ENCODE measurements at regions not wholly inside any gene's neighbourhood (a gene's known extent, or its start where the extent isn't known, plus 50 kb on each side); places are given as distances from the start of the nearest gene placed in this dataset.

DNA sequence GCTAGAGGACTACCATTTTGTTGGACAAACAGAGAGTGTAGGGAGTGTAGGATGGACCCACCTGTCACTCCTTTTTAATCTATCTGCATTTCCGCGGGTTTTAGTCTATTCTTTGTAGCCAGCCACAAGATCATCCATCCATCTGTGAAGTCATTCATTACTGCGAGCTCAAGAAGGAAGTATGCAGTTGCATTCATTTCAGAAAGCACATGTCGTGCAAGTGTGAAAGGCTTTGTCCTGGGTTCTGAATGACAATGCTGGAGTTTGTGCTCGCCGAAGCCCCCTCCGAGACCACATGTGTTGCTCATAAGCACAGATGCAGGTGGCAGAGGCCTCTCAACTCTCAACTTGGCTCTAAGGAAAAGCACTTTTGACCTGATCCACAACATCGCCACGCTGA, 70.3 kb upstream of the BASP1 start:
- peaks cover 0 to 2% (median 0%) of the 10 kb centered on the region in 4 experiments; a peak in 1 of 7 replicates for H3K27me3 ChIP-seq (replicated peaks in 1 of 4; ENCODE audit: control insufficient read depth in 3 of 4, extremely low read depth in 1 of 4, insufficient read depth in 3 of 4, low read length in 3 of 4)
- H3K4me1 ChIP-seq (replicated peaks in 1 of 4; ENCODE audit: control insufficient read depth in 3 of 4, insufficient read depth in 4 of 4, low read length in 3 of 4), result peaks cover 6 to 19% (median 12%) of the 10 kb centered on the region in 4 experiments; a peak in 6 of 7 replicates
- H3K23ac ChIP-seq (ENCODE audit: insufficient read length), result no peak overlapping the region
- no peaks in the 10 kb centered on the region for H3K79me1 ChIP-seq (ENCODE audit: low read depth, low read length)
- peak overlapping the region; percentile 30; the same call in 1 of the 2 replicates for H2AK5ac ChIP-seq (ENCODE audit: low read depth, low read length)
- H3K14ac ChIP-seq (ENCODE audit: insufficient read length), result no peak overlapping the region
- H4K8ac ChIP-seq (ENCODE audit: extremely low read depth, insufficient read depth, low read length), result no peak overlapping the region
- peak overlapping the region; percentile 29 for H4K91ac ChIP-seq (replicated peaks; ENCODE audit: insufficient read length, low read length)
- H3K4me2 ChIP-seq (ENCODE audit: insufficient read depth in 1 of 2, low read depth in 2 of 2, low read length in 2 of 2), result peak overlapping the region in 1 of 2 experiments; percentile 0; a peak in 2 of 4 replicates
- H2BK20ac ChIP-seq (ENCODE audit: low read length), result peak overlapping the region; percentile 83; the same call in 1 of the 2 replicates
- H2BK12ac ChIP-seq (ENCODE audit: low read depth, low read length), result peak overlapping the region; percentile 84; the same call in 1 of the 2 replicates
- no peaks in the 10 kb centered on the region for H4K20me1 ChIP-seq (replicated peaks in 1 of 2; ENCODE audit: control insufficient read depth in 1 of 2, insufficient read depth in 2 of 2, low read length in 2 of 2)
- H3K23me2 ChIP-seq (ENCODE audit: low read depth, low read length), result peaks cover 4% of the 10 kb centered on the region; the same call in 1 of the 2 replicates
- no peak overlapping the region for H3K9ac ChIP-seq (replicated peaks in 1 of 4; ENCODE audit: extremely low read depth in 1 of 4, low read depth in 3 of 4, low read length in 3 of 4)
- H2AFZ ChIP-seq (ENCODE audit: low read length), result no peak overlapping the region
- H2BK5ac ChIP-seq (ENCODE audit: low read depth, low read length), result peak overlapping the region; percentile 57; the same call in 1 of the 2 replicates
- 0 out of 2 replicates have a peak overlapping the region, but pooled peaks have one; percentile 26 for H3K18ac ChIP-seq (ENCODE audit: extremely low read depth, low read length)
- FAIRE-seq, result no peak
- ChIA-PET POLR2A (ENCODE audit: partially characterized antibody) (no interaction called here), CTCF (ENCODE audit: partially characterized antibody) (interaction anchor here (1.1 to 9.4 kb wide), 3 partner anchors 15 to 356 kb away, joined by 3 to 55 read pairs (median 16); no protein-coding TSS in a partner anchor)
- peak overlapping the region; percentile 27 for H3K4ac ChIP-seq (replicated peaks; ENCODE audit: insufficient read length, low read depth, low read length)
- H2BK15ac ChIP-seq (ENCODE audit: low read length), result 0 out of 2 replicates have a peak overlapping the region, but pooled peaks have one; percentile 36
- H3K56ac ChIP-seq (replicated peaks; ENCODE audit: insufficient read length, low read depth, low read length), result no peak overlapping the region
- H3K27ac ChIP-seq (ENCODE audit: low read depth, low read length), result no peak overlapping the region
- TF ChIP-seq, protein P1, sequence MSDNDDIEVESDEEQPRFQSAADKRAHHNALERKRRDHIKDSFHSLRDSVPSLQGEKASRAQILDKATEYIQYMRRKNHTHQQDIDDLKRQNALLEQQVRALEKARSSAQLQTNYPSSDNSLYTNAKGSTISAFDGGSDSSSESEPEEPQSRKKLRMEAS (IDR thresholded peaks at IDR 0.05), result peak; percentile 90
- TF ChIP-seq EGR1 (IDR thresholded peaks at IDR 0.05; ENCODE audit: borderline replicate concordance, low read depth, low read length), result no peak
- no peak for TF ChIP-seq BACH1 (IDR thresholded peaks at IDR 0.05; ENCODE audit: low read length)
- 0 out of 2 replicates have a peak, but pooled peaks have one; percentile 41 for TF ChIP-seq TCF12 (IDR thresholded peaks at IDR 0.05; ENCODE audit: low read depth, low read length)
- no peak for TF ChIP-seq EZH2 (IDR thresholded peaks at IDR 0.05; ENCODE audit: low read depth, low read length, severe bottlenecking)
- TF ChIP-seq, protein P2, sequence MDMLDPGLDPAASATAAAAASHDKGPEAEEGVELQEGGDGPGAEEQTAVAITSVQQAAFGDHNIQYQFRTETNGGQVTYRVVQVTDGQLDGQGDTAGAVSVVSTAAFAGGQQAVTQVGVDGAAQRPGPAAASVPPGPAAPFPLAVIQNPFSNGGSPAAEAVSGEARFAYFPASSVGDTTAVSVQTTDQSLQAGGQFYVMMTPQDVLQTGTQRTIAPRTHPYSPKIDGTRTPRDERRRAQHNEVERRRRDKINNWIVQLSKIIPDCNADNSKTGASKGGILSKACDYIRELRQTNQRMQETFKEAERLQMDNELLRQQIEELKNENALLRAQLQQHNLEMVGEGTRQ (IDR thresholded peaks at IDR 0.05; ENCODE audit: low read length), result no peak
- TF ChIP-seq, protein P3, sequence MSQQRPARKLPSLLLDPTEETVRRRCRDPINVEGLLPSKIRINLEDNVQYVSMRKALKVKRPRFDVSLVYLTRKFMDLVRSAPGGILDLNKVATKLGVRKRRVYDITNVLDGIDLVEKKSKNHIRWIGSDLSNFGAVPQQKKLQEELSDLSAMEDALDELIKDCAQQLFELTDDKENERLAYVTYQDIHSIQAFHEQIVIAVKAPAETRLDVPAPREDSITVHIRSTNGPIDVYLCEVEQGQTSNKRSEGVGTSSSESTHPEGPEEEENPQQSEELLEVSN (IDR thresholded peaks at IDR 0.05), result peak; percentile 82
- TF ChIP-seq SRF (IDR thresholded peaks at IDR 0.05; ENCODE audit: low read depth, low read length), result no peak
- no peak overlapping the region for H3K4me3 ChIP-seq (ENCODE audit: extremely low read depth in 1 of 4, insufficient read depth in 2 of 4, low read depth in 3 of 4, low read length in 4 of 4)
- H2BK120ac ChIP-seq (replicated peaks; ENCODE audit: low read depth, low read length), result peak overlapping the region; percentile 16
- H3K79me2 ChIP-seq (ENCODE audit: control insufficient read depth in 1 of 2, insufficient read depth in 2 of 2, low read length in 2 of 2), result no peaks in the 10 kb centered on the region
- no peak overlapping the region for H4K5ac ChIP-seq (ENCODE audit: insufficient read length, low read depth, low read length)
- DNase-seq (ENCODE audit: low read depth in 1 of 2, low spot score in 2 of 2), result no peak
- WGBS, 2 experiments (ENCODE audit: extremely low coverage in 1 of 2, insufficient coverage in 1 of 2, insufficient read length in 1 of 2, insufficient replicate concordance in 2 of 2, low coverage in 1 of 2, low lambda C conversion rate in 2 of 2, missing lambda C conversion rate in 1 of 2), result 76% methylated on average over 9 of the region's 9 CpGs; no CpG with 5 or more reads in 1 of the 2 experiments
- H3K36me3 ChIP-seq (ENCODE audit: control insufficient read depth in 2 of 4, insufficient read depth in 4 of 4, low read length in 3 of 4), result no peaks in the 10 kb centered on the region
- no peaks in the 10 kb centered on the region for H3K9me3 ChIP-seq (ENCODE audit: insufficient read depth in 2 of 2, low read depth in 1 of 2, low read length in 1 of 2)

Data from H1 (cell line).